GM12892 (cell line): ENCODE measurements at regions not wholly inside any gene's neighbourhood (a gene's known extent, or its start where the extent isn't known, plus 50 kb on each side); places are given as distances from the start of the nearest gene placed in this dataset.

ENCODE experiments used
- POLR2A ChIP-seq: IDR thresholded peaks from 2 replicates; pipeline ENCODE4 v1.6.1; 2011; ENCODE audit warnings: low read depth, low read length, control low read depth
- POLR2AphosphoS5 ChIP-seq: IDR thresholded peaks from 2 replicates; pipeline ENCODE4 v1.6.1; 2011; ENCODE audit warnings: low read depth, low read length, control low read depth
- TAF1 ChIP-seq: IDR thresholded peaks from 2 replicates; pipeline ENCODE4 v1.6.1; 2011; ENCODE audit warnings: low read depth, mild to moderate bottlenecking, control low read depth, low read length, borderline replicate concordance

- no peak for TF ChIP-seq POLR2A
- no peak for TF ChIP-seq POLR2AphosphoS5
- TF ChIP-seq TAF1 = no peak
These were observed 422.4 kb upstream of the BOD1L1 start for GRCh38 chr4:14049946-14050345.
